K562 (cell line): ENCODE measurements at regions not wholly inside any gene's neighbourhood (a gene's known extent, or its start where the extent isn't known, plus 50 kb on each side); places are given as distances from the start of the nearest gene placed in this dataset.

Experiments
- ARNT ChIP-seq, 2 experiments: fragments of 450-650 bp; IDR thresholded peaks; 2 replicates each; pipeline ENCODE4 v1.6.1; 2016; ENCODE audit warnings: mild to moderate bottlenecking in 1 of 2
- ATF7 ChIP-seq: fragments of 450-650 bp; IDR thresholded peaks from 2 replicates; pipeline ENCODE4 v1.7.1; 2014; ENCODE audit warnings: mild to moderate bottlenecking, moderate library complexity
- BCL6 ChIP-seq: fragments of 250-450 bp; sonication (Bioruptor Pico); IDR thresholded peaks from 2 replicates; pipeline ENCODE4 v1.4.0; 2020
- CAMTA2 ChIP-seq: fragments of 250-450 bp; sonication (Bioruptor Pico); conservative IDR thresholded peaks from 2 replicates; pipeline ENCODE4 v1.5.1; 2022
- CREBBP ChIP-seq: IDR thresholded peaks from one replicate; pipeline ENCODE4 v1.6.1; 2012; ENCODE audit warnings: low read depth, mild to moderate bottlenecking, control low read depth, inconsistent platforms, low read length
- CSDE1 ChIP-seq, 2 experiments: fragments of 450-650 bp; IDR thresholded peaks; 2 replicates each; pipeline ENCODE4 v1.6.1; 2016; ENCODE audit warnings: mild to moderate bottlenecking in 1 of 2
- DIDO1 ChIP-seq: fragments of 450-650 bp; IDR thresholded peaks from 2 replicates; pipeline ENCODE4 v1.6.1; 2016; ENCODE audit warnings: low read depth, missing biosample characterization, missing genetic modification characterization
- EP400 ChIP-seq: fragments of 450-650 bp; IDR thresholded peaks from 2 replicates; pipeline ENCODE4 v1.6.1; 2017; ENCODE audit warnings: antibody characterized with exemption, mild to moderate bottlenecking, moderate library complexity
- FOXJ3 ChIP-seq: sonication (generic); formaldehyde crosslinking; IDR thresholded peaks from 2 replicates; pipeline ENCODE4 v1.4.0; 2020; ENCODE audit warnings: mild to moderate bottlenecking, missing genetic modification reagents
- IFI16 ChIP-seq: fragments of 250-450 bp; sonication (Bioruptor Pico); IDR thresholded peaks from 2 replicates; pipeline ENCODE4 v2.1.2; 2022; ENCODE audit warnings: mild to moderate bottlenecking, inconsistent platforms
- MEF2D ChIP-seq: conservative IDR thresholded peaks from 2 replicates; pipeline ENCODE4 v1.6.1; 2016; ENCODE audit warnings: low read depth, missing genetic modification characterization, missing compliant biosample characterization
- MEIS2 ChIP-seq: fragments of 450-650 bp; IDR thresholded peaks from 2 replicates; pipeline ENCODE4 v1.6.1; 2014; ENCODE audit warnings: mild to moderate bottlenecking; ENCODE audit not compliant: partially characterized antibody
- POLR2B ChIP-seq: fragments of 450-650 bp; IDR thresholded peaks from 2 replicates; pipeline ENCODE4 v1.6.1; 2018; ENCODE audit warnings: low read depth; ENCODE audit not compliant: partially characterized antibody
- SIN3B ChIP-seq: fragments of 450-650 bp; IDR thresholded peaks from 2 replicates; pipeline ENCODE4 v1.6.1; 2017; ENCODE audit warnings: low read depth, mild to moderate bottlenecking, moderate library complexity
- SMARCB1 ChIP-seq: IDR thresholded peaks from 2 replicates; pipeline ENCODE4 v1.6.1; 2011; ENCODE audit warnings: improper control_type of control experiment, low read depth; ENCODE audit not compliant: insufficient read length
- STAT5B ChIP-seq: fragments of 250-450 bp; sonication (Bioruptor Pico); IDR thresholded peaks from 2 replicates; pipeline ENCODE4 v1.8.0; 2021; ENCODE audit warnings: mild to moderate bottlenecking, inconsistent platforms
- TEAD1 ChIP-seq, 2 experiments: fragments of 450-650 bp in 1 of 2; sonication (generic) in 1 of 2; formaldehyde crosslinking; IDR thresholded peaks; 2 replicates each; pipeline versions ENCODE4 v1.4.0 to v1.8.0; 2020 to 2022; ENCODE audit warnings: mild to moderate bottlenecking in 2 of 2, missing genetic modification reagents in 1 of 2
- U2AF2 ChIP-seq: fragments of 200-400 bp; formaldehyde crosslinking; optimal IDR thresholded peaks from 2 replicates; pipeline ENCODE3; 2017; ENCODE audit warnings: low read depth, mild to moderate bottlenecking, low read length
- ZNF140 ChIP-seq: fragments of 250-450 bp; sonication (Bioruptor Pico); IDR thresholded peaks from 2 replicates; pipeline ENCODE4 v1.8.0; 2021; ENCODE audit warnings: moderate library complexity, mild to moderate bottlenecking, inconsistent platforms
- ZNF274 ChIP-seq: IDR thresholded peaks from 2 replicates; pipeline ENCODE4 v1.6.1; 2011; ENCODE audit warnings: low read depth, mild to moderate bottlenecking, low read length, moderate library complexity, borderline replicate concordance
- ZNF780A ChIP-seq: fragments of 250-450 bp; sonication (Bioruptor Pico); IDR thresholded peaks from 2 replicates; pipeline ENCODE4 v1.5.0; 2021; ENCODE audit warnings: mild to moderate bottlenecking
- ZSCAN32 ChIP-seq: fragments of 450-650 bp; formaldehyde crosslinking; IDR thresholded peaks from 2 replicates; pipeline ENCODE4 v1.4.0; 2020; ENCODE audit warnings: mild to moderate bottlenecking, moderate library complexity
- TF ChIP-seq, protein P1 (sequence below), 2 experiments: fragments of 450-650 bp in 1 of 2; sonication (generic) in 1 of 2; formaldehyde crosslinking in 1 of 2; IDR thresholded peaks in 1 of 2; conservative IDR thresholded peaks in 1 of 2; 2 replicates each; pipeline versions ENCODE4 v1.6.1 to v1.8.1; 2016 to 2023; ENCODE audit warnings: mild to moderate bottlenecking in 2 of 2, moderate library complexity in 2 of 2, inconsistent platforms in 1 of 2, missing genetic modification reagents in 1 of 2
- TF ChIP-seq, protein P2 (sequence below): fragments of 450-650 bp; conservative IDR thresholded peaks from 2 replicates; pipeline ENCODE4 v1.6.1; 2016; ENCODE audit warnings: missing genetic modification characterization, low read depth, mild to moderate bottlenecking, missing compliant biosample characterization, moderate library complexity
- TF ChIP-seq, protein P3 (sequence below): fragments of 200-800 bp; sonication (Bioruptor generic); IDR thresholded peaks from 2 replicates; pipeline ENCODE4 v1.6.1; 2016; ENCODE audit warnings: missing genetic modification characterization, missing compliant biosample characterization

DNA sequence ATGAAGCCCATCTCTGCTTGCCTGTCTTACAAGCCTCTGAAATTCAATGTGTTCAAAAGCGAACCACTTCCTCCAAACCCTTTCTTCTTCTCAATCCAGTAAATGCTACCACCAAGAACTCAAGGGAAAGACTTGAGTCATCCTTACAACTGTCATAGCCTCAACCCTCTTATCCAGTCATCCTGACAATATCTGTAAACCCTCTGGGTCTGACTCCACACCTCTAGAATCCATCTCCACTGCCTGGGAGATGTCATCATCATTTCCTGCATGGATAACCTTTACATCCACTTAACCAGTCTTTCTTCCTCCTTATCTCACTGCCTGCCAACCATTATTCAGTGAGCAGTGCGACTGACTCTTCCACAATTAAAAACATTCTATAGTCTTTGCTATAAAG is 441.1 kb downstream of the SETD4 start (continued):
- TF ChIP-seq SMARCB1 (no peak), IFI16 (CRISPR knock-in tag) (no peak), CSDE1 (IDR thresholded peaks at IDR 0.05) (no peak), EP400 (no peak), TEAD1 (CRISPR knock-in tag; IDR thresholded peaks at IDR 0.05) (no peak), ZNF780A (CRISPR knock-in tag) (no peak), FOXJ3 (CRISPR knock-in tag) (no peak), ATF7 (peak; percentile 12; the same call in 1 of the 2 replicates), CREBBP (no peak), CAMTA2 (no peak), MEIS2 (peak; percentile 8), MEF2D (no peak), U2AF2 (no peak), ZSCAN32 (CRISPR knock-in tag) (no peak), ARNT (IDR thresholded peaks at IDR 0.05) (no peak), ZNF274 (no peak), DIDO1 (tag) (0 out of 2 replicates have a peak, but pooled peaks have one; percentile 53), POLR2B (no peak), ZNF140 (CRISPR knock-in tag) (no peak), BCL6 (CRISPR knock-in tag) (no peak), SIN3B (no peak), STAT5B (CRISPR knock-in tag) (no peak)
- TF ChIP-seq, protein P1, sequence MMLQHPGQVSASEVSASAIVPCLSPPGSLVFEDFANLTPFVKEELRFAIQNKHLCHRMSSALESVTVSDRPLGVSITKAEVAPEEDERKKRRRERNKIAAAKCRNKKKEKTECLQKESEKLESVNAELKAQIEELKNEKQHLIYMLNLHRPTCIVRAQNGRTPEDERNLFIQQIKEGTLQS (IDR thresholded peaks at IDR 0.05): peak; percentile 92
- TF ChIP-seq, protein P1 (CRISPR knock-in tag; conservative IDR thresholded peaks at IDR 0.05): no peak
- TF ChIP-seq, protein P2, sequence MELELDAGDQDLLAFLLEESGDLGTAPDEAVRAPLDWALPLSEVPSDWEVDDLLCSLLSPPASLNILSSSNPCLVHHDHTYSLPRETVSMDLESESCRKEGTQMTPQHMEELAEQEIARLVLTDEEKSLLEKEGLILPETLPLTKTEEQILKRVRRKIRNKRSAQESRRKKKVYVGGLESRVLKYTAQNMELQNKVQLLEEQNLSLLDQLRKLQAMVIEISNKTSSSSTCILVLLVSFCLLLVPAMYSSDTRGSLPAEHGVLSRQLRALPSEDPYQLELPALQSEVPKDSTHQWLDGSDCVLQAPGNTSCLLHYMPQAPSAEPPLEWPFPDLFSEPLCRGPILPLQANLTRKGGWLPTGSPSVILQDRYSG (tag): no peak
- TF ChIP-seq, protein P3, sequence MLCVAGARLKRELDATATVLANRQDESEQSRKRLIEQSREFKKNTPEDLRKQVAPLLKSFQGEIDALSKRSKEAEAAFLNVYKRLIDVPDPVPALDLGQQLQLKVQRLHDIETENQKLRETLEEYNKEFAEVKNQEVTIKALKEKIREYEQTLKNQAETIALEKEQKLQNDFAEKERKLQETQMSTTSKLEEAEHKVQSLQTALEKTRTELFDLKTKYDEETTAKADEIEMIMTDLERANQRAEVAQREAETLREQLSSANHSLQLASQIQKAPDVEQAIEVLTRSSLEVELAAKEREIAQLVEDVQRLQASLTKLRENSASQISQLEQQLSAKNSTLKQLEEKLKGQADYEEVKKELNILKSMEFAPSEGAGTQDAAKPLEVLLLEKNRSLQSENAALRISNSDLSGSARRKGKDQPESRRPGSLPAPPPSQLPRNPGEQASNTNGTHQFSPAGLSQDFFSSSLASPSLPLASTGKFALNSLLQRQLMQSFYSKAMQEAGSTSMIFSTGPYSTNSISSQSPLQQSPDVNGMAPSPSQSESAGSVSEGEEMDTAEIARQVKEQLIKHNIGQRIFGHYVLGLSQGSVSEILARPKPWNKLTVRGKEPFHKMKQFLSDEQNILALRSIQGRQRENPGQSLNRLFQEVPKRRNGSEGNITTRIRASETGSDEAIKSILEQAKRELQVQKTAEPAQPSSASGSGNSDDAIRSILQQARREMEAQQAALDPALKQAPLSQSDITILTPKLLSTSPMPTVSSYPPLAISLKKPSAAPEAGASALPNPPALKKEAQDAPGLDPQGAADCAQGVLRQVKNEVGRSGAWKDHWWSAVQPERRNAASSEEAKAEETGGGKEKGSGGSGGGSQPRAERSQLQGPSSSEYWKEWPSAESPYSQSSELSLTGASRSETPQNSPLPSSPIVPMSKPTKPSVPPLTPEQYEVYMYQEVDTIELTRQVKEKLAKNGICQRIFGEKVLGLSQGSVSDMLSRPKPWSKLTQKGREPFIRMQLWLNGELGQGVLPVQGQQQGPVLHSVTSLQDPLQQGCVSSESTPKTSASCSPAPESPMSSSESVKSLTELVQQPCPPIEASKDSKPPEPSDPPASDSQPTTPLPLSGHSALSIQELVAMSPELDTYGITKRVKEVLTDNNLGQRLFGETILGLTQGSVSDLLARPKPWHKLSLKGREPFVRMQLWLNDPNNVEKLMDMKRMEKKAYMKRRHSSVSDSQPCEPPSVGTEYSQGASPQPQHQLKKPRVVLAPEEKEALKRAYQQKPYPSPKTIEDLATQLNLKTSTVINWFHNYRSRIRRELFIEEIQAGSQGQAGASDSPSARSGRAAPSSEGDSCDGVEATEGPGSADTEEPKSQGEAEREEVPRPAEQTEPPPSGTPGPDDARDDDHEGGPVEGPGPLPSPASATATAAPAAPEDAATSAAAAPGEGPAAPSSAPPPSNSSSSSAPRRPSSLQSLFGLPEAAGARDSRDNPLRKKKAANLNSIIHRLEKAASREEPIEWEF (CRISPR knock-in tag): no peak
